Fibroblast of skin of scalp (primary cell): ENCODE measurements at regions not wholly inside any gene's neighbourhood (a gene's known extent, or its start where the extent isn't known, plus 50 kb on each side); places are given as distances from the start of the nearest gene placed in this dataset.

Source experiments
- DNase-seq: peaks from one replicate; pipeline ENCODE4 v3.0.0-alpha.2; 2013

DNA sequence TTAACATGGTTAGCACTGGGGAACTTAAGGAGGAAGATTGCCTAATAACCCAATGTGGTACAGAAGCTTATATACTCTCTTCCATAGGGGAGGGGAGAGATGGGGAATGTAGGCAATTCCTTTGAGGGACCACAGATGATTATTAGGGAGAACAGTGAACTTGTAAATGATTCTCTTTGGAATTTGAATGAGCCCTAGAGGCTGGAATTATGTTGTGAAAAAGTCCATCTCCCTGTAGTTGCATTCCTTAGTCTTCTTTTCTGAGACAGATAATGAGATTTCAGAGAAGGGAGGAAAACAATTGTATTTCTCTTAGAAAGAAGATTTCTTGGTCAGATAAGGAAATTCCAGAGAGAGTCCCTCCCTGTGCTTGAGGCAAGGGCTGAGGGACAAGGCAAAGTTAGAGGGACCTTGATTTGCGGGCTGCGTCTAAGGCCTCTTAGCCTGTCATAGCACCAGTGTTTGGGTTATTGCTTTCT is 89.0 kb upstream of the HMCN1 start:
- DNase-seq = peak; percentile 84

- DNase-seq = no peak
Measured at GRCh38 chr1:185644531-185644930, 89.7 kb upstream of the HMCN1 start.

GRCh38 chr1:185636848-185637247 is 97.3 kb upstream of the HMCN1 start:
- DNase-seq = no peak

- DNase-seq = no peak
Measured at GRCh38 chr1:185634704-185635103, 99.5 kb upstream of the HMCN1 start.

DNA sequence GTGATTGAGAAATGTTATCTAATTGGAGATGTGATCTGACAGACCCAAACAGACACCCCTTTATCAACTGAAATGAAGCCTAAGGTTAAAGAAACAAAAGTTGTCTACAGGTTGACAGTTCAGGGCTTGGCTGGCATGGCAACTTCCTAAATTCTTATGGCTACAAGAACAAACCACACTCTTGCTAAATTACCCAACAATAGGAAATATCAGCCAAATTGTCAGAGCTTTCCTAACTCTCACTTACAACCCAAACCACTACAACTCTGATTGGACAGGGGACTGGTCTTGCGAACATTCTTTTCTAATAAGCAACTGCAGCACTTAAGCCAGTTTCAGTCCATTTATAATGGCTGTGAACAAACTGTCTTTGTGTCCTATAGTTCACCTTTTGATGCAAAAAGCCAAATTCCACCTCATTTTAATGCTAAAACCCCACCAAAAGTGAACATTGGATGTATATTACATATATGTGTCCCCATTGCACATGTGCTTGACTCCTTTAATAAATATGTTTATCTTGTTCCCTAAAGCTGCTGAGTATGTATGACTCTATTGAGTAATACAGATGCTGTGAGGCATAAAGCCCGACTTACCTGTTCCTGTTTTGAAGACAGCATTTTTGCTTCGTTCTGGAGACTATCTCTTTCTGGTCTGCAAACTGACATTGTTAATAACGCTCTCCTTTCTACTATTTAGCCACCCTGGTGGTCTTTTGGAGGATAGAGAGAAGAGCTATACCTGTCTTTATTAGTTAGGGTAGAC is 101.3 kb upstream of the HMCN1 start:
- DNase-seq = peak; percentile 29

GRCh38 chr1:185631843-185632242 is 102.3 kb upstream of the HMCN1 start:
- no peak for DNase-seq

- no peak for DNase-seq
Measured at GRCh38 chr1:185627761-185628501, 106.3 kb upstream of the HMCN1 start.

DNA sequence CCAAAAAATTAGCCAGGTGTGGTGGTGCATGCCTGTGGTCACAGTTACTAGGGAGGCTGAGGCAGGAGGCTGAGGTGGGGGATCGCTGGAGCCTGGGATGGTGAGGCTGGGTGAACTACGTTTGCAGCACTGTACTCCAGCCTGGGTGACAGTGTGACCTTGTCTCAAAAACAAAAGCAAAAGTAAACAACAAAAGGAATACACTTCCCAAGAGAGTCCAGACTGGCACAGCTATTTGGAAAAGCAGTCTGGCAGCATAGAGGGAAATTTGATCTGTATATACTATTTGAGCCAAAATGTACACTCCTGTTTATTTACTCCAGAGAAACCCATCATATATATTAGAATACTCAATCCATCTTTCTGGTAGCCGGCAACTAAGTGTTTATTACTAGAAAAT is 107.0 kb upstream of the HMCN1 start:
- no peak for DNase-seq

DNA sequence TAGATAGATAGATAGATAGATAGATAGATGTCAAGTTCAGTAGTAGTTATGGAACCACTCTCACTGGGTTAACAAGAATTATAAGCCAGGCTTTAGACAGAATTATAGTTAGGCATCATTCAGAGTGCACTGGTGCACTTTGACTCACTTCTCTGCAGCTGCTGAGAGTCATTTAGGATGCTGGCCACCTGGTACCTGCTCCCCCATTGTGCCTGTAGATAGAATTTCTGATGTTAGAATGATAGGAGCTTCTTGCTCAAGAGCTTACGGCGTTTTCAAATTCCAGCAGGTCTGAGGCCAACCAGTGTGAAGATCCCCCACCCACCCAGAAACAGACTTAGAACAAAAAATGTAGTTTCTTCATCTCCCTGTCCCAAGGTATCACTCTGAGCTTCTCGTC is 107.8 kb upstream of the HMCN1 start:
- no peak for DNase-seq

- DNase-seq = no peak
Measured at GRCh38 chr1:185610954-185611353, 123.2 kb upstream of the HMCN1 start.

DNA sequence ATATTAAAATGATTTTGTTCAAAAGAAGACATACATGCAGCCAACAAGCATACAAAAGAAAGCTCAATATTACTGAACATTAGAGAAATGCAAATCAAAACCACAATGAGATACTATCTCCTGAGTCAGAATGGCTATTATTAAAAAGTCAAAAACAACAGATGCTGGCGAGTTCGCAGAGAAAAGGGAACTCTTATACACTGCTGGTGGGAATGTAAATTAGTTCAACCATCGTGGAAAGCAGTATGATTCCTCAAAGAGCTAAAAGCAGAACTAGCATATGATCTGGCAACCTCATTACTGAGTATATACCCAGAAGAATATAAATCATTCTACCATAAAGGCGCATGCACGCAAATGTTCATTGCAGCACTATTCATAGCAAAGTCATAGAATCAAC is 126.0 kb upstream of the HMCN1 start:
- DNase-seq = peak; percentile 57

GRCh38 chr1:185603158-185603557 is 131.0 kb upstream of the HMCN1 start:
- DNase-seq = no peak

- DNase-seq = no peak
Measured at GRCh38 chr1:185601189-185601588, 133.0 kb upstream of the HMCN1 start.

GRCh38 chr1:185600641-185601040 is 133.6 kb upstream of the HMCN1 start:
- no peak for DNase-seq

GRCh38 chr1:185598332-185598731 is 135.9 kb upstream of the HMCN1 start:
- no peak for DNase-seq

GRCh38 chr1:185595835-185596667 is 138.1 kb upstream of the HMCN1 start:
- peak; percentile 41 for DNase-seq

GRCh38 chr1:185594786-185595410 is 139.3 kb upstream of the HMCN1 start:
- DNase-seq = no peak

- DNase-seq = peak; percentile 17
Measured at GRCh38 chr1:185593271-185593670, 140.9 kb upstream of the HMCN1 start.

DNA sequence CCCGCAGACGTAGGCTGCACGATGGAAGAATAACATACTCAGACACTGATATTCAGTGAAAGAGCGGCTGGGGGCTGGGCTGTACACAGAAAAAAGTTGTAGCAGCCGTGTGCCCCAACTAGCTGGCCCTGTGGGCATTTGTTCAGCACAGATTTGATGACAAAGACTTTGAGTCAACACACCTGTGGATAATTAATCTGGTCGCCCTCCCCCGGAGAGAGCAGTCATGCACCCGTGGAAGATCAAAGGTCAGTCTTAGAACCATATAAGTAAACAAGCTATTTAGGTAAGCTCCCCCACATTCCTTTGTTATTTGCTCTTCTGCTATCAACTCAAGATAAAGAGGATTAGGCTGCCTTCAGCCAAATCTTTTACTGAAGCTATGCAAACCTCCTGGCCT is 148.4 kb upstream of the HMCN1 start:
- DNase-seq = no peak

DNA sequence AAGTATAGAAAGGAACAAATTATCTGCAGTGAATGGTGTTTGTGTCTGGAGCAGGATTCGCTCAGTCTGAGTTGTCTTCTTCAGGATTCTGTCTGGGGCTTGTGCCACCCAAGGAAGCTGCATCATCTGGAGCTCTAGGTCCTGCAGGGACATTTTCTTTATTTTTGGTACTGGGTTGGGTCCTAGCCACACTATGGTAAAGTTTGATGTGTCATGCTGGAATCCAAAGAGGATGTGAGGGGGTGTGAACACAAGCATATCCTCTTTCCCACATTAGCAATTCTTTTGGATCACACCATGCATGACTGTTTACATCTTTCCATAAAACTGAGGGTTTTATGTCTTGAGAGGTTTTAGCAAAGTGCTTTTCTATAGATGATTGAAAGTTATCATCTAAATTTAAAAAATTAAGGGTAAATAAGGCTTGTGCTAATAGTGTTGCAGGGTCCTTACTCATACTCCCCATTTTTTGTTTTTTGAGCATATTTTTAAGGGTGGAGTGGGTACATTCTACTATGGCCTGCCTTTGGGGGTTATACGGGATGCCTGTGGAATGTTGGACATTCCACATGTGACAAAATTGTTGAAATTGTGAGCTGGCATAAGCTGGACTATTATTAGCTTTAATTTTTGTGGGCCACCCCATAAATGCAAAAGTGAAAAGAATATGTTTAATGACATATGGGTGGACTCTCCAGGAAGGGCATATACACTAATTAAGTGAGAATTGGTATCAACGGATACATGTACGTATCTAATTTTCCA is 152.0 kb upstream of the HMCN1 start:
- DNase-seq = peak; percentile 70

- DNase-seq = no peak
Measured at GRCh38 chr1:185581020-185581419, 153.2 kb upstream of the HMCN1 start.

DNA sequence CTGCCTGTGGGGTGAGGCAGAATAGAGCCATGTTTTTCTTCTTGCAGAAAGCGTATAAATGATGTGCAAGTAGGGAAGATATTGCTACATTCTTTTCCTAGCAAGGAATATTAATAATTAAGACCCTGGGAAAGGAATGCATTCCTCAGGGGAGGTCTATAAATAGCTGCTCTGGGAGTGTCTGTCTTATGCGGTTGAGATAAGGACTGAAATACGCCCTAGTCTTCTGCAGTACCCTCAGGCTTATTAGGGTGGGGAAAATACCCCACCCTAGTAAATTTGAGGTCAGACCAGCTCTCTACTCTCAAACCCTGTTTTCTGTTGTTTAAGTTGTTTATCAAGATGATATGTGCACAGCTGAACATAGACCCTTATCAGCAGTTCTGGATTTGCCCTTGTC is 155.9 kb upstream of the HMCN1 start:
- DNase-seq = peak; percentile 25
